ENCODE measurements at regions not wholly inside any gene's neighbourhood (a gene's known extent, or its start where the extent isn't known, plus 50 kb on each side); places are given as distances from the start of the nearest gene placed in this dataset.

DNA sequence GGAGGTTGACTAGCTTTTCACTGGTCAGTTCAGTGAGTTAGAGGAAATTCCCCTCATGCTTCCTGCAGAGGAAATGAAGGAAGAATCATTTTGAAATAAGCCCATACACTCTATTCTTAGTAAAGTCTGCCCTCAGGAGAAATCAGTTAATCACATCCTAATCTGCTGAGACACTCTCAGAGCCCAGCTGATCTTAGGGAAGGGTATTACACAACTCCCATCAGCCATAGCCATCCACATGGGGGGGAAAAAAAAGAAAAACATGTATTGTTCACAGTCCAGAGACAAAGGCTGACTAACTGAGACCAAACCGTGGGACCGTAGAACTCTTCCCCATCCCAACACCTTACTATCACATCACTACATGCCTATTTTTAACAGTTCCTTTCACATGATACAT is 722.3 kb downstream of the CDH8 start:
- DNase-seq, result no peak

DNA sequence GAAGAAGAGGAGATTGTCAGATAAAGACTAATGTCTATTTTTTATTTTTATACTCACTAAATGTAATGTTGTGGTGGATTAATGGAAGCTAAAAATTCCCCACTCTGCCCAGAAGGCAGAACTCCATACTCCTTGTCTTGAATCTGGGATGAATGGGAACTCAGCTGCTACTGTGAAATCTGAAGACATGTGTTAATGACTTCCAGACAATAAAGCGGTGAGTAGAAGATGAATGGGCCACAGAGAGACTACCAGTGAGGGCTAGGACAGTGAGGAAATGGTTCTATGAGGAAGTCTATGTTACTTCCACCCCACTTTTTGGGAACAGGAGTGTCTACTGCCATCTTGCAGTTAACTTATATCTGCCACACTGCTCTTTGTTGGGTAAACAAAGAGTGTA is 726.9 kb downstream of the CDH8 start:
- DNase-seq, result no peak

DNA sequence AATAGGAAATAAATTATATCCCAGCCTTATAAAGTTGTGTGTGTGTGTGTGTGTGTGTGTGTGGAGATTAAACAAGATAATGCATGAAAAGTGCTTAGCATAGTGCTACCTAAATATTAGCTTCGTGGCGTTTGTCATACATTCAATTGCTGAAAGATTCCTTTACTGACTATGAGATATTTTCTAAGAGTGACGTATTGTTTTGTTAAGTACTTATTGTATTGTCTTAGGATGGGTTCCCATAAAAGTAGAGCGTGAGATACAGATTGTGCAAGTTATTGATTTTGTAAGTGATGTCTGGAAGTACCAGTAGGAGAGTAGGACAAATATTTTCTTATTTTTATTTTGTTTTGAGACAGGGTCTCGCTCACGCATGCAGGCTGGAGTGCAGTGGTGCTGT is 730.0 kb downstream of the CDH8 start:
- DNase-seq, result no peak

DNA sequence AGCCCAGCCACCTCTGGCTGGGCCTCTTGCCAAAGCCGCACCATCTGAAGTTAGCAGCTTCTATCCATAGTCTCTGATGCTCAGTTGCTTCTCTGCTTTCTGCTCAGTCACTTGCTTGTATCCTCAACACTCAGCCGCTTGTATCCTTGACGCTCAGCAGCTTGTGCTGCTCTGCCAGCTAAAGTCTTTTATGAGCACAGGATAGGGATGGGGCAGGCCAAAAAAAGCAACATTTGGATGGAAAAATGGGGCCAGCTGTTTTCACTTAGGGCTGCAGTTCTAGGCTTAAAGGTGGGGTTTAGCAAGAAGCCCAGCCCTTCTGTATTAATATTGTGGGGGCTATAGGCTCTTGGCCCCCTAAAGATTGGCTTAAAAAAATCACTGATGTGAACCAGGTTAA is 739.4 kb downstream of the CDH8 start:
- no peak for DNase-seq

DNA sequence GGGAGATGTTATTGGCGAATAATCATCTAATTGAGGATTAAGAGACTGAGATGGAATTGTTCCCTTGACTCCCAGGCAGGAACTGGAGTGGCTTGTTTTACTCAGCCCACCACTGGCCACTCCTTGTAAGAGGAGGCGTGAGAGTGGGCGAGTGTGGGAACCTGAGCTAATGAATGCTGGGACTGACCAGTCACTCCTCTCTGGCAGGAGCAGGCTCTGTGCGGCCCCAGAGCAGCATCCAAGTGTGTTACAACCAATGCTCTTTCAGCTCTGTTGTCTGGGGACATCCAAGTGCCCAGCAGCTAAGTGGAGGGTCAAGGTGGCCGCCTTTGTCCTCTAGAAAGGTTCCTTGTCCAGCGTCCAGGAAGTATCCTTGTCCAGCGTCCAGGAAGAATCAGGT is 739.9 kb downstream of the CDH8 start:
- no peak for DNase-seq

DNA sequence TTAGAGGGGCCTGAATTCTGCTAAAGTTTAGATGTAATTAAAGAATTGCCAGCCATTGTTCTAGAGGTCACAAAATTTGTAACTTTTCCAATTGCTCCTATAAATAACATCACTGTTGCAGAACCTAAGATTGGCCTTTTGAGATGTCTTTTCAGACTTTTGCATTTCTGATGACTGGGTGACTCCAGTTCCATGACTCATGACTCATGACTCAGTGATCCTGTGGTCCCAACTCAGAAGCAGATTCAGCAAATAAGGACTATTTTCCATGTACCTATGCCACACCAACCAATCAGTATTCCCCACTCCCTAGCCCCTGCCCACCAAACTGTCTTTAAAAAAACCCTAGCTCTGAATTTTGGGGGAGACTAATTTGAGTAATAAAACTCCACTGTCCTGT is 740.9 kb downstream of the CDH8 start:
- DNase-seq, result no peak

DNA sequence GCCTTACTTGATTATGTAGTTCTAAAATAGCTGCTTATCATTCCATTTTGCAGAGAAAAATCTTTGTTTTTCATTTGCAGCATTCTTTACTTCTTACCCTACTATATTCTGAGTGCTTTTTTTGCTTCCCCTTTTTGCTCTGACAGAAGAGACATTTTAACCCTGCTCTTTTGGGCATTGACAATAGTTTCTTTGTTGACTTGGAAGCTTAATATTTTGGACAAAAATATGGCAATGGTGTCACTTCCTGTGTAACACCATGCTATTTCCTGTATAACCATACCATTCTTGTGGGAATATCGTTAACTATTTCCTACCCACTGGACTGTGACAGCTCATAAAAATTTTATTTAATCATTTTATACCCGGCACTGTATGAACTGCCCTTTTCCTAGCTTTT is 747.1 kb downstream of the CDH8 start:
- no peak for DNase-seq

DNA sequence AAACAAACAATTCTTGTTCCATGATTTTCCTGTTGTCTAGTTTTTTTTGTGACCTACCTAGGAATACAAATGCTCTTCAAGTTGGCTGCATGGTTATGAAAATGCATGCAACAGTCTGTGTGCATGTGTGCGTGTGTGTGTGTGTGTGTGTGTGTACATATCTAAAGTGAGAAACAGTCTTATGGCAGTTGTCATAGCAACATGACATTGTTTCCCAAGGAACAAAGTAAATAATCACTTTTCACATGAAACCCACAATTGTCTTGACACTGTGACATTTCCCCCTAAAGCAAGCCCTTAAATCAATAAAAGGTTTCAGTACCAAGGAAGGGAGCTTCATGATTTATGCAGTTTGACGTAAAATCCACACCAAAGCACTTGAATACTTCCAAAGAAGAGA is 758.4 kb downstream of the CDH8 start:
- DNase-seq, result no peak

DNA sequence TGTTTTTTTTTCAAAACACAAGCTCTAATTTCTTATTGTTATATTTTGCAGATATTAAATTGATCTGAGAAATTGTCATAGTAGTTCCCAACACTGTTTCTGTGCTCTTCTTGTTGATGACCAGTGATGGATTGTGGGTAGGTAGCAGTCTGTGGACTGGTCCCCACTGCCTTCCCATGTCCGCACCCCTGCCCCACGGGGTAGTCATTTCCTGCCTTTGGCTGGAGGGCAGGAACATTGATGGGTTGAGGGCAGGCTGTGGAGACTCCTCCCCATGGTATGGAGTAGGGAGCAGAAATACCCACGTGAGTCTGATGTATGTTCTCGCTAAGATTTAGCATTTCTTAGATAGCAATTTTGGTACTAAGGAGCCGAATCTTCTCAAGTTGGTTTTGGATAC is 762.0 kb downstream of the CDH8 start:
- DNase-seq, result no peak

DNA sequence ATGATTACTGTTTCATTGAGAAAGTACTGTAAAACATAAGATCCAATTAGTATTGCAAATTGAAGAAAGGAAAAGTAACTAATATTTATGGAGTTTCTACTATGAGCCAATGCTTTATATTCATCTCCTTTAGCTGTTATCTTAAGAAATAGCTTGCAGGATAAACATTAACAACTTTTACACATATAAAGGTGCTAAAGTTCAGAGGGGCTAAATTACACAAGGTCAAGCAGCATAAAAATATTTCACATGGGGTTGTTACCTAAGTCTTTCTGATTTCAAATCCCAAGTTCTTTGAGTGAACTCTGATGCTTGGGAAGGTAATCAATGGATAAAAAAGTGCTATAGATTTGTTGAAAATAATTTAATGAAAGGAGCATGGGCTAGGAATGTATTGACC is 765.5 kb downstream of the CDH8 start:
- DNase-seq, result no peak

DNA sequence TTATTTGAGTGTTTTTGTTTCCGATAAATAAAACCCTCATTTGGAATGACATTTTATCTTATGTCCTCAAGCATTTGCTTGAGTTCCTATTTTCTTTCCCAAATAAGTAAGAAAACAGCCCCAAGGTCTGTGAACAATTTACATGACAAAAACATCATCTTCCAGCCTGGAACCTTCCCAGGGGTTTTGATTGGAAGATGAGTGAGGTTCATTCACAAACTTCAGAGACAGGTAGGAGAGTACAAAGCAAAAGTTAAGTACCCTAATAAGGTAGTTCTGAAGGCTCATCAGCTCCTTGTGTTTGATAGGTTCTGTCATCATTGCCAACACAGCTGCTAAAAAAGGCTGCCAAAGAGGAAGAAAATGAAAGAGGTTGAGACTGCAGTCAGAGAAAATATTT is 772.8 kb downstream of the CDH8 start:
- no peak for DNase-seq

DNA sequence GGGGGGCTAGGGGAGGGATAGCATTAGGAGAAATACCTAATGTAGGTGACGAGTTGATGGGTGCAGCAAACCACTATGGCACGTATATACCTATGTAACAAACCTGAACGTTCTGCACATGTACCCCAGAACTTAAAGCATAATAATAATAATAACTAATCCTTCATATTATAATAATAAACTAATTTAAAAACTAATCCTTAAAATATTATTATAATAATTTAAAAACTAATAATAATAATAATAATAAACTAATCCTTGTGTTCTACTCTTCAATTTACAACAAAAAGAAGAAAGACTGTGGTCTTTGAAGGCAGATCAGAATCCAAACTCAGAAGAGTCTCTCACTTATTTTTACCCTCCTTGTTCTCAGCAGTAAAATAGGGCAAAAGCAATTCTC is 774.9 kb downstream of the CDH8 start:
- DNase-seq, result no peak

DNA sequence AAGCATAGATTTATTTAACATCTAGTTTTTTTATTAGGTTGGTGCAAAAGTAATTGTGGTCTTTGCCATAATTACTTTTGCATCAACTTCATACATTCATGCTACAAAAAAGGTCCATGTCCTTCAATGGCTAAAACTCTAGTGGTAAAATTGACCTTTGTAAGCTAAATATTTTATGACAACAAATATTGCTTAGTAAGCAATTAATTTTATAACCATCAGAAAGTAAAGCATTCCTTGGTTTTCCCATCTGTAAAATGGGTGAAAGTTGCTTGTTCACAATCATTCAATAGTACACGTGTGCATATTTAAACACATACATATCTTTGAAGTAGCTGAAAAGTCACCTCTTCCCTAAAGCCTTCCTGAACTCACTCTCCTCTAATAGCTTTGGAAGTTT is 789.6 kb downstream of the CDH8 start:
- DNase-seq, result no peak

DNA sequence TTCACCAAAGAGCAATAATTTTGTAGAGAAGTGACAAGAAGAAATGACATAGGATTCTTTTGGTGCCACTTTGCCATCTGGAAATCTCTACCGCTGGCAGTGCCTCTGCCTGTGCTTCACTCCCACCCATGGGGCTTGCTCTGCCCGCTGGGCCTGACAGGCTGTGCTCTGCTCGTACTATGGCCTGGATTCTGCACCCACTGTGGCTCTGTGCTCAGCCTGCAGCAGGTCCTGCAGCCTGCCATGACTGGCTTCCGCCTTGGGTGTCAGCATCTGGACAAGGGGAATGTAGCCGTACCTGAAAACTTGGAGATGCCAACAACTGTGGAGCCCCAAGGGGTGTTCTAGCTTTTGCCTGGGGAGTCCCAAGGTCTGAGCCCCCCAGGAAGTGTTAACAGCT is 792.3 kb downstream of the CDH8 start:
- no peak for DNase-seq

DNA sequence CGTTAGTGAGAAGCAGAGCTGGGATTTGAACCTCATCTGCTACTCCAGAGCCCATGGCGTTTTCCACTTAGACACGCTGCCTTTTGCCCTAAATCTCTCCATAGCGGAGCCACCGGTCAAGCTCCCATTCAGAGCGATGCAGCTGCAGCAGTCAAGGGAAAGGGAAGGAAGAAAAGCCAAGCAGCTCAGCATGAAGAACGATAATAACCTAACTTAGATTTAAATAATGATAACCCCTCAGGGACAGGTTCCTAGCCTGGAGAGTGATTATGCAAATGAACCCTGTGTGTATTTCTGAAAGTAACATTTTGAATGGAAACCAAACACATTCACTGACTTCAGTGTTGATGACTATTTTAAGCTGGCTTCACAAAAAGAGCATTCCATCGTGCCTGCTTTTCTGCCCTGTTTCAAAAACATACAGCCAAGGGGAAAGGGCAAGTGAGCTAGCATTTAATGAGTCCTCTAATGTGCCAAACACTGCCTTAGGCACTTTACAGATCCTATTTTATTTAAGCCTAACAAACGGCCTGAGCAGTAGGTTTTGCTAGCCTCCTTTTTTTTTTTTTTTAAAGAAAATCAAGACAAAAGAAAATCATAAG is 798.3 kb downstream of the CDH8 start:
- DNase-seq, result no peak

DNA sequence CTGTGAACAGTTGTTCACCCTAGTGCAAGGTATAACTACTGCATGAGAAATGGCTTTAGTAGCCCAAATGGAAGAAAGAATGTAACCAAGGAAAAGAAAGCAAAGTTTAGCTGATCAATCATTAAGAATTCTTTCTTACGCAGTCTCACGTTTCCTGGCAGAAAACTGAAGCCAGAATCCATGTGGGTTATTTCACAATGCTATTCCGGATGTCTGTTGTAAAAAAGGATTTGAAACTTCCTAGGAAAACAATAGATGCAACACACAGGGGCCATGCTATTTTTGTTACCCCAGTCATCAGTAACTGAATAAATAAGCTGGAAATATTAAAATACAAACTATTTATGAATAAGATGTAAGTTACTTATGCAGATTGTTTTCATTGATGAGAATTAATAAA is 802.5 kb downstream of the CDH8 start:
- no peak for DNase-seq

DNA sequence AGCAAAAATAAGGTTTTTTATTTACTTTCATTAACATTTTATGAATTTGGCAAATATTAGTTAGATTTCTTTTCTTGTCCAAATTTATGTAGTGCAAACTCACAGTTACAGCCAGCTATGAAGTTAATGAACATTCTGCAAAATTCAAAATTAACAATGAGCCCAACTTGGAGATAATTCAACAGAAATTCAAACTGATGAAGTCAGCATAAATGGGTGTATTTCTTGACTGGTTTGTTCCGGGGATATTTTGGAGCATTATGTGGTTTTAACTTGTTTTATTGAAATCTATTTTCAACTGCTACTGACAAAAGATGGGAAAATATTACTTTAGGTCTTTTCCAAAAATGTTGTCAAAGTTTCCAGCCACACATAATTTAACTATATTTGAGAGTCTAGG is 807.9 kb downstream of the CDH8 start:
- DNase-seq, result no peak

DNA sequence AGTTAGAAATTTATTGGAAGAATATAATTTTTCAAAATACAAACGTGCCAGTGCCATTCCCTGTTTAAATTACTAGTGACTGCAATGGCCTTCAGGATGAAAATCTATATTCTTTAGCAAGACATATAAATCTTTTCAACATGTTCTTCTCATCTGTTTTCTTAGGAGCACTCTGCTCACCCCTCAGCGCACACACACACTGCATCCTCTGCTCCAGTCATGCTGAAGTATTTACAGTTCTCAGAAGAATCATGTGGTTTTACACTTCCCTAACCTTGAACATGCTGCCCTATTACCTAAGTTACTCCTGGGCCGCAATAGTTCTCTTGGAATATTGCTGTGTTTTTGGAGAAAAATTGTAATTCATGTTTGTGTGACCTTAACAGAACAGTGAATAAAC is 820.6 kb downstream of the CDH8 start:
- no peak for DNase-seq

DNA sequence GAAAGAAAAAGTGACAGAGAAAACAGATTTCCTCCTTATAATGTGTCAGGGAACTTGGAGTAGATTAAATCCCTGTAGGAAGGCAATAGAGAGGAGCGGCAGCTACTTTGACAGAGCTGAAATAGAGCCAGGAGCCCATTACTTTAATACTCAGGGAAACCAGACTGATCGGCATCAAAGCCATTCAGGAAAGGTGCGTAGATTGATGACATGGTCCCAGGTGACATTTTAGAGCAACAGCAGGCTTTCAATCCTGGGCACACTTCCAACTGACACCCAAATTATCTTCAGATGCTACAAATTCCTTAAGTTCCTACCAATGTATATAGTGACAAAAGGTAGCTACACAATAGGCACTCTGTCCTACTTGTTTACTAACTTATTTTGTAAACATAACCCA is 821.5 kb downstream of the CDH8 start:
- DNase-seq, result no peak

DNA sequence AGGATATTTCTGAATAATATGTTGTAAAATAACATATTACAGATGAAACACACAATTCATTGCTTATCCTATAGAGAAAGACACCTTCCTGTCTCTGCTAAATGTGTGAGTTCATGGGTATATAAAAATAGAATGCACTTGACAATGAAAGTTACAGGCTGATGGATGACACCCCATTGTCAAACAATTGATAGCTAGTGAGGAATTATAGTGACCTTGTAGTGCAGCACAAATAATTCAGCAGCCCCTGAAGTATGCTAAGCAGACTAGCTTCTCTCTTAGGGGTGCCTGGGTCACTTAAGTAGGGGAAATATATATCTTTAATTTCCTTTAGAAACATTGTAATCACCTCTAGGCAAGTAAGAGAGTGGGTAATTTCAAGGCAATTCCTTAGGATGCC is 826.2 kb downstream of the CDH8 start:
- DNase-seq, result no peak

DNA sequence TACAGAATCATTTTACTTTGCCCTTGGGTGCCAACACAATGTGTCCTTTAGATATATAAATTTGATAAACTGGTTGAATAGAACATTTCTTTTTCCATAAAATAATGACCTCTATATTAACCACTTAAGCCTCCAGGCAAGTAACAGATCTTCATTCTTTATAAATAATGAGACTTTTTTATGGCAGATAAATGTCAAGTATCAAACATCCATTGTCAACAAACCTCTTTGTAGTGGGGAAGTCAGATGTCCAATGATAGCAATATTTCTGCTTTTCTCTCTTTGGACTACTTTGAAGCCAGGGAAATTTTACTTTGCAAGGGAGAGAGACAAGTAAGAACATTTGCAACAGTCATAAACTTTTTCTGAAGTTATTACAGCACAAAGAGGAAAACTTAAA is 841.2 kb downstream of the CDH8 start:
- DNase-seq, result no peak

DNA sequence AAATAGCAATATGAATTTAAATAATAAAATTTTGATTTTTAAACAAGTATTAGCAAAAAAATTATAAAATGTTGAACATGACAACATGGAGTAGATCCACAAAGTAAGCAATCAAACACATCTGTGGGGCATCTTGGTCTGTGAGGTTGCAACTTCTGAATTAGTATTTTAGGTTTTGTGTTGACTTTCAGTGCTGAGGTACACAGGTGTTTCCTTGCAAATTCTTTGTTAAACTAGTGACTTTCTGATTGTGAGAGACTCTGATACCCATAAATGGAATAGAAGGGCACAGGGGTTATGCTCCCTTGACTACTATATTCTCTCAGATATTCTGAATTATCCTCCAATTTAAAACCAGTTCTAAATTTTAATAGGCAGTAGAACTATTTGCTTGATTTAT is 841.7 kb downstream of the CDH8 start:
- DNase-seq, result no peak

DNA sequence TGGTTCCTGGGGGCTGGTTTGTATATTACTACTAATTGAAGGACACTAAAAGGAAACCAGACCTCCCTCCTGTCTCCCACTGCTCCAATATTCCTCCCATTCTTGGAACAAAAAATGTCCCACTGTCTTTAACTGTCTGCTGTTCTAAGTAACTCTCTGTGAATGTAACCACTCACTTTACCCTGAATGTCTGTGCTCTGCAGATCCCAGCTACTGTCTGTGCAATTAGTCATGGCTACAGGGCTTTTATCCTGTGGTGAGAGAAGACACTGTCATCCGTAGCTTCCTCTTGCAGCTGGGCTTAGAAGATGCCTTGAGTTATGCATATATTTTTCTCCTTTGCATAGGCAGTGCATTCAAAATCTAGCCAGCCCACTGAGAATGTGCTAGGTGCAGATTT is 853.8 kb downstream of the CDH8 start:
- DNase-seq, result no peak

DNA sequence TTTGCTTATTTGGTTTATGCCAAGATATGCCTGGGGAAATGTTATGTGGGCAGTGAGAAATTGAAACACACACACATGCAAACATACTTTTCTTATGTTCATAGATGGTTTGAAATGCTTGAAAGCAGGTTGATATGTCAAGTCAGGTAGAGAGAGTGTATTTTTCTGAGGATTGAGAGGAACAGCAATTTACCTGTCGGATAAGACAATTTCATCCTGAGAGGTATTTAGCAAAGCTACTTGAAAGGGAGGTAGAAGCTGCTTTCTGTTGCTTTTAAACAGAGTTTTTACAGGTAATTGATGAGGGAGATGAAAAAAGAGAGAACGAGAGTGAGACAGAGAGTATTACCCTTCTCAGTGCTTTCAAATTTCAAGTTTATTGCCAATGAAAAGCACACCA is 854.3 kb downstream of the CDH8 start:
- no peak for DNase-seq

DNA sequence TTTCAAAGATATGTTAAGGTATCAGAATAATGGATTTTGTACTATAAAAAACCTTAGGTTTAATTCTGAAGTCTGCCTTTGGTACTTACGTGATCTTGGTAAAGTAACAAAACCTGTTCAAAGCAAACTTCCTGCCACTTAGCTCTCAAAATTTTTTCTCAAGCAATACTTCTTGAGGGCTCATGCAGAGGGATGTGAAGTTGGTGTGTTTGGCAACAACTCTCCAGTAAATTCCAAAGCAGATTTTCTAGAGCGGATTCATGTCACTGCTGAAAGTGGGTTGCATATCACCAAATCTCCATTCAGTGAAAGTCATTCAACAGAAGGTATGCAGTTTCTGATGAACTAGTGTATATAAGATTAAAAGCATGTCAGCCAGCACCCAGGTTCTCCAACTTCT is 856.7 kb downstream of the CDH8 start:
- no peak for DNase-seq

DNA sequence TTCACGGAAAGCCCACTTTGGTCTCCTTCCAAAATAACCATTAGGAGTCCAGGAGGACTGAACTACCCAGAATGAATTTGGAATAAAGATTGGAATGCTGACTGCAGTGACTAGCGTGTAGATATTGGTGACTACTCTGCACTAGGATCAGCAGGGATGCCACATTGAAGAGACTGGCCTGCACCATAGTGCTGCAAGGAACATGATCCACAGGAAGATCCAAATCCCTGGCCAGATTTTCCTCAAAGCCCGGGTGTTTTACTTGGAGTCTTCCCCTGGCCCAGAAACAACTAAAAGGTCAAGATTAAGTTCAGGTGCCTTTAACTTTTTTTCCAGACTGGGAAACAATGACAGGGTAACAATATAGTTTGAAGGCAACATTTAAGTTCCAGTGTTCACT is 870.4 kb downstream of the CDH8 start:
- no peak for DNase-seq
